Adrenal gland (tissue), 9 donors: ENCODE measurements at regions not wholly inside any gene's neighbourhood (a gene's known extent, or its start where the extent isn't known, plus 50 kb on each side); places are given as distances from the start of the nearest gene placed in this dataset.

ENCODE experiments used
- DNase-seq, 7 donors: peaks; one replicate each; pipeline ENCODE4 v3.0.0-alpha.2; 2019 to 2020
- H3K27ac ChIP-seq, 5 donors: fragments of 200-600 bp; sonication (generic) in 4 of 5; 1 replicate in 3 of 5; 2 replicates in 2 of 5; pipeline versions ENCODE4 v1.5.1 to v1.8.0; 2016 to 2020; ENCODE audit warnings: mild to moderate bottlenecking in 1 of 5
- H3K27me3 ChIP-seq: fragments of 200-600 bp; 2 replicates; pipeline ENCODE4 v1.8.0; 2021
- H3K36me3 ChIP-seq, 2 donors: fragments of 200-600 bp; replicated peaks in 1 of 2; 1 replicate in 1 of 2; 2 replicates in 1 of 2; pipeline versions ENCODE4 v1.5.1 to v1.8.0; 2018 to 2022
- H3K4me1 ChIP-seq, 2 donors: fragments of 200-600 bp; replicated peaks in 1 of 2; 1 replicate in 1 of 2; 2 replicates in 1 of 2; pipeline versions ENCODE4 v1.5.1 to v1.8.0; 2018 to 2021
- H3K4me3 ChIP-seq, 4 donors: fragments of 200-600 bp; sonication (generic) in 3 of 4; one replicate each; pipeline ENCODE4 v1.5.1; 2016 to 2018
- H3K9me3 ChIP-seq, 3 donors: fragments of 200-600 bp; sonication (generic) in 1 of 3; replicated peaks in 1 of 3; 1 replicate in 2 of 3; 2 replicates in 1 of 3; pipeline versions ENCODE4 v1.5.1 to v1.8.0; 2016 to 2021
- CTCF ChIP-seq, 6 experiments: fragments of 450-650 bp in 4 of 6; fragments of 200-600 bp in 2 of 6; sonication (generic) in 1 of 6; IDR thresholded peaks; 1 replicate in 5 of 6; 2 replicates in 1 of 6; pipeline versions ENCODE4 v1.5.1 to v1.8.0; 2016 to 2021; ENCODE audit warnings: antibody characterized with exemption in 6 of 6, mild to moderate bottlenecking in 2 of 6, moderate library complexity in 1 of 6
- POLR2A ChIP-seq, 2 donors: fragments of 450-650 bp; IDR thresholded peaks; one replicate each; pipeline ENCODE4 v1.6.1; 2017; ENCODE audit warnings: antibody characterized with exemption in 2 of 2, mild to moderate bottlenecking in 2 of 2, moderate library complexity in 1 of 2
- WGBS, 4 donors: extraction: QIAGEN DNeasy Blood & Tissue Kit in 2 of 4; methylation state at CpG; one replicate each; pipeline versions ENCODE4 v1.1.5 to v1.1.7; 2013 to 2017; 5-methylcytosine and 5-hydroxymethylcytosine counted together
- intact Hi-C, 2 donors: fragments of 100-400 bp; cut with DNase I; formaldehyde crosslinking; loops; one replicate each; pipeline versions ENCODE4 v1.14.1 to v1.15.0; 2022 to 2023
- donor health status: healthy with polysubstance abuse.
- donor health status: Bipolar disorder and iron deficiency.
- donor health status: DM: yes; HTN: yes; CAD: no.
- donor health status: DM: no; HTN: no; CAD: no.
- donor health status: DM: no; HTN: no; CAD: no.

GRCh38 chr12:91319071-91319760 lies 136.6 kb upstream of the DCN start:
- 59 to 89% (median 77%) methylated on average over 2 of the region's 2 CpGs for WGBS, 4 donors
- Histone ChIP-seq H3K27ac (no peak overlapping the region), H3K36me3 (no peaks in the 10 kb centered on the region), H3K4me3 (no peak overlapping the region), H3K27me3 (no peaks in the 10 kb centered on the region), H3K4me1 (no peaks in the 10 kb centered on the region), H3K9me3 (no peaks in the 10 kb centered on the region)
- intact Hi-C loops: no loop called here
- TF ChIP-seq POLR2A (IDR thresholded peaks at IDR 0.05) (no peak), CTCF (IDR thresholded peaks at IDR 0.05) (no peak)
- no peak for DNase-seq

GRCh38 chr12:91317306-91317705 lies 134.7 kb upstream of the DCN start:
- TF ChIP-seq POLR2A (IDR thresholded peaks at IDR 0.05): no peak
- no peak for TF ChIP-seq CTCF (IDR thresholded peaks at IDR 0.05)

DNA sequence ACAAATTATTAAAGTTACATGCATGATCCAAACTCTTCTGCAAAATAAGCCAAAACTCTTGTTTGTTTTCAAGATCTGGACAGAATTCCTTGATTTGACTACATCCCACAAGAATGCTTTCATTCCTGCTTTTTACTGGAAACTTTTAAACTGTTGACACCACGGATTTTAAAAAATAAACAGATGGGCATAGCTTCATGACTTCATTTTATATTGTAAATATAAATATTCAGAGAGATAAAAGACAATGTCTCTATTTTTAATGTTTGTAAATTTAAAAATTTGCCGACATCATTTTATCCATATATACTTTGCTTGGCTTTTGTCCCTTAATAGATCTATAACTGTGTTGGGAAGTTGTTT lies 134.3 kb upstream of the DCN start:
- 50 to 65% (median 63%) methylated on average over 2 of the region's 2 CpGs for WGBS, 4 donors
- no peaks in the 10 kb centered on the region for H3K4me1 ChIP-seq
- H3K9me3 ChIP-seq: no peaks in the 10 kb centered on the region
- intact Hi-C loops: no loop called here
- no peak overlapping the region for H3K27ac ChIP-seq
- no peak overlapping the region for H3K4me3 ChIP-seq
- no peak for DNase-seq
- no peaks in the 10 kb centered on the region for H3K27me3 ChIP-seq
- TF ChIP-seq CTCF (IDR thresholded peaks at IDR 0.05): no peak
- no peak for TF ChIP-seq POLR2A (IDR thresholded peaks at IDR 0.05)
- no peaks in the 10 kb centered on the region for H3K36me3 ChIP-seq

More at GRCh38 chr12:91317306-91317705, 134.7 kb upstream of the DCN start:
- WGBS, 4 donors: 33 to 41% (median 35%) methylated on average over 3 of the region's 3 CpGs
- no peaks in the 10 kb centered on the region for H3K4me1 ChIP-seq
- no peak overlapping the region for H3K27ac ChIP-seq
- no peaks in the 10 kb centered on the region for H3K36me3 ChIP-seq
- H3K27me3 ChIP-seq: no peaks in the 10 kb centered on the region
- intact Hi-C loops: no loop called here
- no peak overlapping the region for H3K4me3 ChIP-seq
- no peak for DNase-seq
- H3K9me3 ChIP-seq: no peaks in the 10 kb centered on the region

DNA sequence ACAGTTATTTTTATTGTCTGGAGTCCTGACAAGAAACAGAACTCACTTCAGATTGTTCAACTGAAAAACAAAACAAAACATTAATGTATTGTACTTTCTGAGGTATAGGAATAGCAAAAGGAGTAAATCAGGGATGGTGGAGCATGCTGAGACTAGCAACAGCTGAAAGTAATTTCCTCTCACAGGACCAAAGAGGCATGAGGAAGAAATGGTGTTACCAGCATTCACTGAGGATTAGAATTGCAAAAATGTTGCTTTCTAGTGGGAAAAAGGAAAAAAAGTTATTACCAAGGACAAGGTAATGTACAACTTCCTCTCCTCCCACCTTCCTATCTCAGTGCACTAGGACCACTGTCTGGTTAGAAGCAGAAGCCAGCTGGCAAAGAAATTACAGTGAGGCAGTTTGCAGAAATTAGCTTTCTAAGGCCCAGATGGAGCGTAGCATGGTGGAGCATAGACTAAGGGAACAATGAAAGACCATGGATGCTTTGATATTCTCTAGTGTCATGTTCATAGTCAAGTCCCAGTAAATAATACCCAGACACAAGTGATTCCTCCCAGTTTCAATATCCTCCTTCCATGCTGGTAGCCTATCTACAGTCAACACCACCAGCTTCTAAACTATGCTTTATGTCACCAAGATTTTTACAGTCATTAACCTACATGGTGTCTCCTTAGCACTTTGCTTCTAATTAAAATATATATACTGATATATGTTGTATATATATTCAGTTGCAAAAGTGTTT lies 133.7 kb upstream of the DCN start:
- Histone ChIP-seq H3K4me1 (no peaks in the 10 kb centered on the region), H3K27ac (no peak overlapping the region), H3K9me3 (no peaks in the 10 kb centered on the region), H3K36me3 (no peaks in the 10 kb centered on the region), H3K4me3 (no peak overlapping the region), H3K27me3 (no peaks in the 10 kb centered on the region)
- intact Hi-C loops: no loop called here
- no peak for DNase-seq
- 88 to 100% (median 94%) methylated on average over 1 of the region's 1 CpG for WGBS, 4 donors
- TF ChIP-seq POLR2A (IDR thresholded peaks at IDR 0.05) (no peak), CTCF (IDR thresholded peaks at IDR 0.05) (no peak)
